ENCODE measurements at regions not wholly inside any gene's neighbourhood (a gene's known extent, or its start where the extent isn't known, plus 50 kb on each side); places are given as distances from the start of the nearest gene placed in this dataset.

DNA sequence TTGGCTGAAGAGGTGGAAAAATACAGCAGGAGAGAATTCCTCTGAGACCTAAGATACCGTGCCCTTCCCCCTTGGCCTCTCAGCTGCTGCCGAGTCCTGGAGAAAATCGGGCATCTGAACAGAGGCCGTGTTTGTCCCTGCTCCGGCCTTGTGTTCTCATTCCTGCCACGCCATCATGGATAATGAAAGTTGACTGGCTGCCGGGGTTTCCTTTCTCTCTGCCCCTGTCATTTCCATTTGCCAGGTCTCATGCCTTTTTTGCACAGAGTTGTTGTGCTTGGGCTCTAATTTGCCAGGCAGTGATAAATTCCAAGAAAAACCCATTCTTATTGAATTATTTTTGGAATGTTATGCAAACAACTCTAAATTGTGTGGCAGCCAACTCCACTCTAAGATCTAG is 496.9 kb upstream of the TNP1 start:
- peak overlapping the region; percentile 16 to 71; a peak in 3 of 4 replicates for H3K27ac ChIP-seq (ENCODE audit: low read depth in 2 of 2, low read length in 1 of 2)
- H3K9me3 ChIP-seq = no peaks in the 10 kb centered on the region

DNA sequence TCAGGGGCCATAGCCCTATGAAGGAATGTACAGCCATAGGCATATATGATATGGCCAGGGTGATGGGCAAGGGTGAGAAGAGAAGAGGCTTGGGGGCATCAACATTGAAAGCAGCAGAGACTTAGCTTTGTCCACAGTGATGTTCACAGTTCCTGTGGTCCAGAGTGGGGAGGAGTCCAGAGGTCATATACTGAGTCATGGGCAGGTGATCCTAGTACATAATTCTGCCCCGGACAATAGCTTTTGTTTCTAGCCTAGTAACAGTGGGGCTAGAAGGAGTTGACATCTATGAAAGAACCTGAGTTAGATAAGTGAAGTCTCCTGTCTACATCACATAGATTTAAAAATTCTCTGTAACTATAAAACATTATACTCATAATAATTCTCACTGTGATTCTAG is 496.3 kb upstream of the TNP1 start:
- no peak for TF ChIP-seq TAF1 (IDR thresholded peaks at IDR 0.05; ENCODE audit: borderline replicate concordance, low read depth, low read length)
- no peak for TF ChIP-seq RXRA (IDR thresholded peaks at IDR 0.05; ENCODE audit: borderline replicate concordance, low read depth)
- TF ChIP-seq NRF1 (IDR thresholded peaks at IDR 0.05; ENCODE audit: low read depth, low read length) = no peak
- no peak for TF ChIP-seq FOXJ3 (CRISPR knock-in tag; IDR thresholded peaks at IDR 0.05)
- no peak for TF ChIP-seq RCOR1 (IDR thresholded peaks at IDR 0.05; ENCODE audit: low read length)
- TF ChIP-seq FOSL2 (IDR thresholded peaks at IDR 0.05; ENCODE audit: borderline replicate concordance, low read depth) = no peak
- TF ChIP-seq EZH2phosphoT487 (IDR thresholded peaks at IDR 0.05; ENCODE audit: borderline replicate concordance, low read depth) = no peak
- TF ChIP-seq, protein P1, sequence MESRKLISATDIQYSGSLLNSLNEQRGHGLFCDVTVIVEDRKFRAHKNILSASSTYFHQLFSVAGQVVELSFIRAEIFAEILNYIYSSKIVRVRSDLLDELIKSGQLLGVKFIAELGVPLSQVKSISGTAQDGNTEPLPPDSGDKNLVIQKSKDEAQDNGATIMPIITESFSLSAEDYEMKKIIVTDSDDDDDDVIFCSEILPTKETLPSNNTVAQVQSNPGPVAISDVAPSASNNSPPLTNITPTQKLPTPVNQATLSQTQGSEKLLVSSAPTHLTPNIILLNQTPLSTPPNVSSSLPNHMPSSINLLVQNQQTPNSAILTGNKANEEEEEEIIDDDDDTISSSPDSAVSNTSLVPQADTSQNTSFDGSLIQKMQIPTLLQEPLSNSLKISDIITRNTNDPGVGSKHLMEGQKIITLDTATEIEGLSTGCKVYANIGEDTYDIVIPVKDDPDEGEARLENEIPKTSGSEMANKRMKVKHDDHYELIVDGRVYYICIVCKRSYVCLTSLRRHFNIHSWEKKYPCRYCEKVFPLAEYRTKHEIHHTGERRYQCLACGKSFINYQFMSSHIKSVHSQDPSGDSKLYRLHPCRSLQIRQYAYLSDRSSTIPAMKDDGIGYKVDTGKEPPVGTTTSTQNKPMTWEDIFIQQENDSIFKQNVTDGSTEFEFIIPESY (IDR thresholded peaks at IDR 0.05; ENCODE audit: borderline replicate concordance, low read depth) = no peak
- TF ChIP-seq TEAD4 (IDR thresholded peaks at IDR 0.05; ENCODE audit: borderline replicate concordance, insufficient read depth) = no peak
- TF ChIP-seq MEF2A (IDR thresholded peaks at IDR 0.05; ENCODE audit: borderline replicate concordance, low read depth) = no peak
- no peaks in the 10 kb centered on the region for H3K9me2 ChIP-seq
- no peak overlapping the region for H3K9ac ChIP-seq
- POLR2A ChIA-PET = no interaction called here
- no peak for DNase-seq
- no peak overlapping the region for H3K4me3 ChIP-seq (ENCODE audit: low read depth in 2 of 2, low read length in 1 of 2)
- H2AFZ ChIP-seq (ENCODE audit: low read depth) = no peak overlapping the region
- no peaks in the 10 kb centered on the region for H3K36me3 ChIP-seq (replicated peaks in 1 of 2; ENCODE audit: control insufficient read depth in 1 of 2, insufficient read depth in 2 of 2, low read length in 1 of 2)
- H3K27ac ChIP-seq (ENCODE audit: low read depth in 2 of 2, low read length in 1 of 2) = peak overlapping the region in 1 of 2 experiments; percentile 71; a peak in 1 of 4 replicates
- no peak overlapping the region for H3K4me2 ChIP-seq
- no peaks in the 10 kb centered on the region for H3K79me2 ChIP-seq (ENCODE audit: insufficient read depth)
- 100% methylated on average over 1 of the region's 1 CpG for WGBS (ENCODE audit: low lambda C conversion rate)
- no peaks in the 10 kb centered on the region for H3K27me3 ChIP-seq (ENCODE audit: insufficient read depth)
- H3K9me3 ChIP-seq = no peaks in the 10 kb centered on the region
- CTCF ChIA-PET = interaction anchor here (1.2 to 2.4 kb wide), 2 partner anchors 12 to 357 kb away, joined by 4 to 6 read pairs; no protein-coding TSS in a partner anchor
- peaks cover 15% of the 10 kb centered on the region for H3F3A ChIP-seq (replicated peaks; ENCODE audit: insufficient read depth)
- no peaks in the 10 kb centered on the region for H4K20me1 ChIP-seq (ENCODE audit: insufficient read depth)
- peaks cover 6 to 20% of the 10 kb centered on the region in 2 experiments; a peak in 3 of 4 replicates for H3K4me1 ChIP-seq (ENCODE audit: control insufficient read depth in 1 of 2, insufficient read depth in 2 of 2, low read depth in 1 of 2, low read length in 1 of 2)

More for the DNA sequence above, 496.9 kb upstream of the TNP1 start:
- TF ChIP-seq YY1 (IDR thresholded peaks at IDR 0.05; ENCODE audit: low read depth) = no peak
- TF ChIP-seq, protein P2, sequence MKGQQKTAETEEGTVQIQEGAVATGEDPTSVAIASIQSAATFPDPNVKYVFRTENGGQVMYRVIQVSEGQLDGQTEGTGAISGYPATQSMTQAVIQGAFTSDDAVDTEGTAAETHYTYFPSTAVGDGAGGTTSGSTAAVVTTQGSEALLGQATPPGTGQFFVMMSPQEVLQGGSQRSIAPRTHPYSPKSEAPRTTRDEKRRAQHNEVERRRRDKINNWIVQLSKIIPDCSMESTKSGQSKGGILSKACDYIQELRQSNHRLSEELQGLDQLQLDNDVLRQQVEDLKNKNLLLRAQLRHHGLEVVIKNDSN (IDR thresholded peaks at IDR 0.05; ENCODE audit: borderline replicate concordance, low read depth) = no peak
- peak in 1 of 2 experiments; percentile 15; a peak in 1 of 4 replicates for TF ChIP-seq EP300 (IDR thresholded peaks at IDR 0.05; ENCODE audit: borderline replicate concordance in 1 of 2, low read depth in 1 of 2, low read length in 1 of 2)
- no peak for TF ChIP-seq SIN3A (IDR thresholded peaks at IDR 0.05; ENCODE audit: borderline replicate concordance, low read depth, low read length)
- TF ChIP-seq, protein P3, sequence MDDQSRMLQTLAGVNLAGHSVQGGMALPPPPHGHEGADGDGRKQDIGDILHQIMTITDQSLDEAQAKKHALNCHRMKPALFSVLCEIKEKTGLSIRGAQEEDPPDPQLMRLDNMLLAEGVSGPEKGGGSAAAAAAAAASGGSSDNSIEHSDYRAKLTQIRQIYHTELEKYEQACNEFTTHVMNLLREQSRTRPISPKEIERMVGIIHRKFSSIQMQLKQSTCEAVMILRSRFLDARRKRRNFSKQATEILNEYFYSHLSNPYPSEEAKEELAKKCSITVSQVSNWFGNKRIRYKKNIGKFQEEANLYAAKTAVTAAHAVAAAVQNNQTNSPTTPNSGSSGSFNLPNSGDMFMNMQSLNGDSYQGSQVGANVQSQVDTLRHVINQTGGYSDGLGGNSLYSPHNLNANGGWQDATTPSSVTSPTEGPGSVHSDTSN (IDR thresholded peaks at IDR 0.05) = peak; percentile 31; the same call in 1 of the 2 replicates
- no peak for TF ChIP-seq FOXJ3 (CRISPR knock-in tag; IDR thresholded peaks at IDR 0.05)
- TF ChIP-seq JUND (IDR thresholded peaks at IDR 0.05) = no peak
- no peak for TF ChIP-seq NRF1 (IDR thresholded peaks at IDR 0.05; ENCODE audit: low read depth, low read length)
- TF ChIP-seq, protein P4, sequence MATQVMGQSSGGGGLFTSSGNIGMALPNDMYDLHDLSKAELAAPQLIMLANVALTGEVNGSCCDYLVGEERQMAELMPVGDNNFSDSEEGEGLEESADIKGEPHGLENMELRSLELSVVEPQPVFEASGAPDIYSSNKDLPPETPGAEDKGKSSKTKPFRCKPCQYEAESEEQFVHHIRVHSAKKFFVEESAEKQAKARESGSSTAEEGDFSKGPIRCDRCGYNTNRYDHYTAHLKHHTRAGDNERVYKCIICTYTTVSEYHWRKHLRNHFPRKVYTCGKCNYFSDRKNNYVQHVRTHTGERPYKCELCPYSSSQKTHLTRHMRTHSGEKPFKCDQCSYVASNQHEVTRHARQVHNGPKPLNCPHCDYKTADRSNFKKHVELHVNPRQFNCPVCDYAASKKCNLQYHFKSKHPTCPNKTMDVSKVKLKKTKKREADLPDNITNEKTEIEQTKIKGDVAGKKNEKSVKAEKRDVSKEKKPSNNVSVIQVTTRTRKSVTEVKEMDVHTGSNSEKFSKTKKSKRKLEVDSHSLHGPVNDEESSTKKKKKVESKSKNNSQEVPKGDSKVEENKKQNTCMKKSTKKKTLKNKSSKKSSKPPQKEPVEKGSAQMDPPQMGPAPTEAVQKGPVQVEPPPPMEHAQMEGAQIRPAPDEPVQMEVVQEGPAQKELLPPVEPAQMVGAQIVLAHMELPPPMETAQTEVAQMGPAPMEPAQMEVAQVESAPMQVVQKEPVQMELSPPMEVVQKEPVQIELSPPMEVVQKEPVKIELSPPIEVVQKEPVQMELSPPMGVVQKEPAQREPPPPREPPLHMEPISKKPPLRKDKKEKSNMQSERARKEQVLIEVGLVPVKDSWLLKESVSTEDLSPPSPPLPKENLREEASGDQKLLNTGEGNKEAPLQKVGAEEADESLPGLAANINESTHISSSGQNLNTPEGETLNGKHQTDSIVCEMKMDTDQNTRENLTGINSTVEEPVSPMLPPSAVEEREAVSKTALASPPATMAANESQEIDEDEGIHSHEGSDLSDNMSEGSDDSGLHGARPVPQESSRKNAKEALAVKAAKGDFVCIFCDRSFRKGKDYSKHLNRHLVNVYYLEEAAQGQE (IDR thresholded peaks at IDR 0.05; ENCODE audit: low read depth, low read length) = no peak
- Histone ChIP-seq H3K4me1 (ENCODE audit: control insufficient read depth in 1 of 2, insufficient read depth in 2 of 2, low read depth in 1 of 2, low read length in 1 of 2) (peaks cover 6 to 26% of the 10 kb centered on the region in 2 experiments), H3F3A (replicated peaks; ENCODE audit: insufficient read depth) (peaks cover 21% of the 10 kb centered on the region), H3K36me3 (replicated peaks in 1 of 2; ENCODE audit: control insufficient read depth in 1 of 2, insufficient read depth in 2 of 2, low read length in 1 of 2) (no peaks in the 10 kb centered on the region), H3K9me2 (no peaks in the 10 kb centered on the region), H2AFZ (ENCODE audit: low read depth) (no peak overlapping the region), H3K4me3 (ENCODE audit: low read depth in 2 of 2, low read length in 1 of 2) (no peak overlapping the region), H3K79me2 (ENCODE audit: insufficient read depth) (no peaks in the 10 kb centered on the region), H4K20me1 (ENCODE audit: insufficient read depth) (no peaks in the 10 kb centered on the region), H3K9ac (no peak overlapping the region), H3K27me3 (ENCODE audit: insufficient read depth) (no peaks in the 10 kb centered on the region), H3K4me2 (no peak overlapping the region)
- ChIA-PET POLR2A (no interaction called here), CTCF (interaction anchor here (1.2 to 2.4 kb wide), 2 partner anchors 11 to 356 kb away, joined by 4 to 6 read pairs; no protein-coding TSS in a partner anchor)
- no peak for DNase-seq
- 77% methylated on average over 7 of the region's 7 CpGs for WGBS (ENCODE audit: low lambda C conversion rate)
